HEK293 (cell line): ENCODE measurements at regions not wholly inside any gene's neighbourhood (a gene's known extent, or its start where the extent isn't known, plus 50 kb on each side); places are given as distances from the start of the nearest gene placed in this dataset.

Experiments used
- CTCF ChIA-PET: fragments of 350-600 bp; formaldehyde crosslinking; extraction: SDS; loops from one replicate; lab custom pipeline; 2021; ENCODE audit warnings: antibody characterized with exemption; lab: Yijun Ruan, JAX
- POLR2A ChIA-PET: fragments of 300-600 bp; formaldehyde crosslinking; extraction: SDS; loops from one replicate; lab custom pipeline; 2020; ENCODE audit warnings: antibody characterized with exemption, inconsistent platforms; lab: Yijun Ruan, JAX
- H3K27ac ChIP-seq: fragments of 200-500 bp; sonication (Bioruptor generic); 2 replicates; pipeline ENCODE4 v1.5.1; 2014; ENCODE audit warnings: low read depth, low read length, control low read depth, inconsistent platforms; ENCODE audit errors: extremely low read depth
- H3K36me3 ChIP-seq, 2 experiments: fragments of 200-500 bp in 1 of 2; sonication (Bioruptor generic) in 1 of 2; 1 replicate in 1 of 2; 2 replicates in 1 of 2; pipeline ENCODE4 v1.5.1; 2014 to 2017; ENCODE audit warnings: inconsistent platforms in 2 of 2, low read length in 2 of 2; ENCODE audit not compliant: control insufficient read depth in 2 of 2, insufficient read depth in 1 of 2
- H3K4me1 ChIP-seq: fragments of 200-500 bp; sonication (Bioruptor generic); 2 replicates; pipeline ENCODE4 v1.5.1; 2014; ENCODE audit warnings: mild to moderate bottlenecking, low read length, inconsistent platforms; ENCODE audit not compliant: control insufficient read depth, insufficient read depth
- H3K4me3 ChIP-seq: 2 replicates; pipeline ENCODE4 v1.5.1; 2011; ENCODE audit warnings: low read depth, mild to moderate bottlenecking, control low read depth, low read length, moderate library complexity
- H3K9me3 ChIP-seq: fragments of 200-500 bp; sonication (Bioruptor generic); 2 replicates; pipeline ENCODE4 v1.5.1; 2014; ENCODE audit warnings: low read depth, low read length, inconsistent platforms; ENCODE audit not compliant: control insufficient read depth, insufficient read depth
- KLF10 ChIP-seq: fragments of 450-650 bp; IDR thresholded peaks from 2 replicates; pipeline ENCODE4 v1.5.1; 2018; ENCODE audit warnings: missing biosample characterization, mild to moderate bottlenecking, missing genetic modification characterization
- OSR2 ChIP-seq: fragments of 450-650 bp; formaldehyde crosslinking; IDR thresholded peaks from 2 replicates; pipeline ENCODE4 v1.5.1; 2016; ENCODE audit warnings: missing biosample characterization, missing genetic modification characterization
- ZEB2 ChIP-seq: fragments of 450-650 bp; formaldehyde crosslinking; IDR thresholded peaks from 2 replicates; pipeline ENCODE4 v1.5.1; 2016; ENCODE audit warnings: missing biosample characterization, missing genetic modification characterization
- ZNF248 ChIP-seq: fragments of 450-650 bp; formaldehyde crosslinking; IDR thresholded peaks from 2 replicates; pipeline ENCODE4 v1.5.1; 2017; ENCODE audit warnings: missing biosample characterization, missing genetic modification characterization
- ZNF404 ChIP-seq: fragments of 450-650 bp; formaldehyde crosslinking; IDR thresholded peaks from 2 replicates; pipeline ENCODE4 v1.5.1; 2017; ENCODE audit warnings: missing biosample characterization, missing genetic modification characterization
- ZNF416 ChIP-seq: fragments of 450-650 bp; formaldehyde crosslinking; IDR thresholded peaks from 2 replicates; pipeline ENCODE4 v1.5.1; 2016; ENCODE audit warnings: missing biosample characterization, missing genetic modification characterization
- ZNF473 ChIP-seq: fragments of 450-650 bp; formaldehyde crosslinking; IDR thresholded peaks from 2 replicates; pipeline ENCODE4 v1.5.1; 2017; ENCODE audit warnings: missing biosample characterization, missing genetic modification characterization
- ZNF510 ChIP-seq: fragments of 450-650 bp; formaldehyde crosslinking; IDR thresholded peaks from 2 replicates; pipeline ENCODE4 v1.5.1; 2018; ENCODE audit warnings: mild to moderate bottlenecking, missing genetic modification characterization, missing biosample characterization; ENCODE audit not compliant: insufficient replicate concordance
- ZNF521 ChIP-seq: fragments of 450-650 bp; formaldehyde crosslinking; IDR thresholded peaks from 2 replicates; pipeline ENCODE4 v1.5.1; 2017; ENCODE audit warnings: missing biosample characterization, mild to moderate bottlenecking, missing genetic modification characterization
- ZNF629 ChIP-seq: fragments of 450-650 bp; formaldehyde crosslinking; IDR thresholded peaks from 2 replicates; pipeline ENCODE4 v1.5.1; 2017; ENCODE audit warnings: missing biosample characterization, missing genetic modification characterization
- ZNF707 ChIP-seq: fragments of 450-650 bp; formaldehyde crosslinking; IDR thresholded peaks from 2 replicates; pipeline ENCODE4 v1.5.1; 2016; ENCODE audit warnings: missing biosample characterization, missing genetic modification characterization
- ZNF76 ChIP-seq: fragments of 450-650 bp; formaldehyde crosslinking; IDR thresholded peaks from 2 replicates; pipeline ENCODE4; 2016; ENCODE audit warnings: low read depth, missing biosample characterization, missing genetic modification characterization, borderline replicate concordance
- TF ChIP-seq, protein P1 (sequence below): fragments of 450-650 bp; formaldehyde crosslinking; IDR thresholded peaks from 2 replicates; pipeline ENCODE4 v1.5.1; 2016; ENCODE audit warnings: missing biosample characterization, missing genetic modification characterization
- TF ChIP-seq, protein P2 (sequence below): sonication (generic); formaldehyde crosslinking; IDR thresholded peaks from 2 replicates; pipeline ENCODE4 v1.8.1; 2022; ENCODE audit warnings: mild to moderate bottlenecking, moderate library complexity, missing genetic modification reagents

DNA sequence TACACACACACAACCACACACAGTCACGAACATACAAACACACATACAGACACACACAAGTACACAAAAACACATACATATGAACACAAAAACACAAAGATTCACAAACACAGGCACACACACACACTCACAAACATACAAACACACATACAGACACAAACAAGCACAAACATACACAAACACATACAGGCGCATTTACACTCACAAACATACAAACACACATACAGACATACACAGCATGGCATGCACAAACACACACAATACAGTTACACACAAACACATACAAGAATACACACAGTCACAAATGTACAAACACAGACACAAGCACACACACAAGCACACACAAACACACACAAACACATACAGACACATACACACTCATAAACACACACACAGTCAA lies 247.9 kb downstream of the TENT4A start:
- ChIA-PET POLR2A (no interaction called here), CTCF (no interaction called here)

DNA sequence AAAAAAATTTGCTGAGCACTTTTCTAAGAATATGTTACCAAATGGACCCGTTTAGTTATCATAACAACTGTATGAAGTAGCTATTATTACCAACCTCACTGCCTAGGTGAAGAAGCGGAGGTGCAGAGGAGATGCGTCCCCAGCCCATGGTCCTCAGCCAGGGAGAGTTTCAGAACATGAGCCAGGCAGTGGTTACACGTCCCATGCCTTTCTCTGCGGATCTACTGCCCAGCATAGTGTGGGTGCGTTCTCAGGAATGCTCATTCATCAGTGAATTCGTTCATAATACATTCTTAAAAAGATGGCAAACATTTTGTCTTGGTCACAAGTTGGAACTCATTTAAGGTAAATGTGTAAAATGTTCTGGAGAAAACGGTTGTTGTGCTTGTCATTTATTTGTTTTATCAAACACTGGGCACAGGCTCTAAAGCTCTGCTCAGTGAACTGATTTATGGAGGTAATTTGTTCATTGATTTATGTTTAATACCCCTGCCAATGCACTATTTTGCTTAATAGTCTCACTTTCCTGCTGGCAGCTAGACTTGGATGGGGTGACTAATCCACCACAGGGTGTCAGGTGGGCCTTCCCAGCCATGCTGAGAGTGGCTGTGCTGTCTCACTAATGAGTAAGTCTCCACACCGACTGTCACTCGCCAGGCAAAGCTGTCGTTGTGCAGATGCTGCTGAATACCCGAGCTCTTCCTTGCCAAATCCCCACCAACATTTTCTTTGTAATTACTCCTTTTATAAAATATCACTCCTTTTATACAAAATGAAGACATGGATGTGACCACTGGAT lies 248.8 kb downstream of the TENT4A start:
- Histone ChIP-seq H3K27ac (no peak overlapping the region), H3K9me3 (no peaks in the 10 kb centered on the region), H3K4me3 (no peak overlapping the region), H3K4me1 (no peaks in the 10 kb centered on the region), H3K36me3 (no peaks in the 10 kb centered on the region)
- ChIA-PET POLR2A (no interaction called here), CTCF (no interaction called here)
- TF ChIP-seq KLF10 (tag by site-specific recombination), result no peak
- no peak for TF ChIP-seq ZEB2
- TF ChIP-seq ZNF521, result no peak

More for the DNA sequence above, 247.9 kb downstream of the TENT4A start:
- Histone ChIP-seq H3K4me3 (no peak overlapping the region), H3K4me1 (no peaks in the 10 kb centered on the region), H3K9me3 (no peaks in the 10 kb centered on the region), H3K36me3 (no peaks in the 10 kb centered on the region), H3K27ac (no peak overlapping the region)
- TF ChIP-seq ZNF416 (tag by site-specific recombination) (no peak), ZNF521 (peak; percentile 71; the same call in 1 of the 2 replicates), ZNF473 (peak; percentile 41; the same call in 1 of the 2 replicates), ZNF510 (no peak), ZNF76 (tag by site-specific recombination) (no peak), OSR2 (tag by site-specific recombination) (no peak)
- TF ChIP-seq, protein P1, sequence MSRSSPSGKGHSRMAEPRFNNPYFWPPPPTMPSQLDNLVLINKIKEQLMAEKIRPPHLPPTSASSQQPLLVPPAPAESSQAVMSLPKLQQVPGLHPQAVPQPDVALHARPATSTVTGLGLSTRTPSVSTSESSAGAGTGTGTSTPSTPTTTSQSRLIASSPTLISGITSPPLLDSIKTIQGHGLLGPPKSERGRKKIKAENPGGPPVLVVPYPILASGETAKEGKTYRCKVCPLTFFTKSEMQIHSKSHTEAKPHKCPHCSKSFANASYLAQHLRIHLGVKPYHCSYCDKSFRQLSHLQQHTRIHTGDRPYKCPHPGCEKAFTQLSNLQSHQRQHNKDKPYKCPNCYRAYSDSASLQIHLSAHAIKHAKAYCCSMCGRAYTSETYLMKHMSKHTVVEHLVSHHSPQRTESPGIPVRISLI, result no peak

DNA sequence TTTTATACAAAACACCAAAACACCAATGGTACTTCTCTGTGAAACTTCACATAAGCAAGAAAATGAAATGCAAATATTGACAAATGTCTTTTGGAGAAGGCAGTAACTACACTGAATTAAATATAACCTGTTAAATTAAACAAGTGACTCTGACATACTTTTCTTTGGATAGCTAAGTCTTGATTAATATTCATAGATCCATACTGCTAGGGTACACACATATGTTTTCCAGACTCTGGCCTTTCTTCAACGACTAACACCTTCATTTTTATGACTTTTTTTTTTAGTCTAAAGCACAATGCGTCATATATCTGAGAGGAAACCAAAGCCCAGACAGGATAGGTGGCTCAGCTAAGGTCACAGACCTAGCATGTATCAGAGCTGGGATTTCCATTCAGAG lies 263.7 kb downstream of the TENT4A start:
- H3K4me3 ChIP-seq, result no peak overlapping the region
- ChIA-PET POLR2A (no interaction called here), CTCF (interaction anchor here (0.6 kb wide), 2 partner anchors 152 to 212 kb away, joined by 3 to 4 read pairs; no protein-coding TSS in a partner anchor)
- H3K27ac ChIP-seq, result no peak overlapping the region
- no peaks in the 10 kb centered on the region for H3K4me1 ChIP-seq
- no peak for TF ChIP-seq ZNF629 (tag by site-specific recombination)
- no peak for TF ChIP-seq ZNF248 (tag by site-specific recombination)
- TF ChIP-seq, all 188 proteins: peak for 0
- Histone ChIP-seq H3K36me3 (no peaks in the 10 kb centered on the region), H3K9me3 (no peaks in the 10 kb centered on the region)

DNA sequence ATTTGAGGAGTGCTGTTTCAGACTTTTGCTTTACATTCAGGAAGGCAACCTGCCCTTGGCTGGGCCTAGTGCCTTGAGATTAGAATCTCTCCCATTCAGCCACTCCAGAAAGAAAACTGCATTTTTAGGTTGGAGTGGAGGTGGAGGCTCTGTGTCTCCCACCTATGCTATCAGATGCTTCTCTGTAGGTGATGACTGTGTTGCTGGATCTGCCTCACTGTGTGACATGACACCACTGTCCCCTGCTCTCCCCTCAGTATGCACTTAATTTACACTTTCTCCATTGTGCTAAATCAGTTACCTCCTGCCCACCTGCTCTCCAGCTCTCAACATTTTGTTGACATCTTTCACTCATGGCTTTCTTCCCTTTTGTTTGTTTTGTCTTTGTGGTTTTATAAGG lies 265.8 kb downstream of the TENT4A start:
- H3K9me3 ChIP-seq, result no peaks in the 10 kb centered on the region
- H3K27ac ChIP-seq, result no peak overlapping the region
- CTCF ChIA-PET, result no interaction called here
- no peaks in the 10 kb centered on the region for H3K4me1 ChIP-seq
- no peaks in the 10 kb centered on the region for H3K36me3 ChIP-seq
- POLR2A ChIA-PET, result no interaction called here
- TF ChIP-seq ZNF404 (tag by site-specific recombination) (no peak), ZNF707 (tag by site-specific recombination) (no peak)
- TF ChIP-seq, protein P2, sequence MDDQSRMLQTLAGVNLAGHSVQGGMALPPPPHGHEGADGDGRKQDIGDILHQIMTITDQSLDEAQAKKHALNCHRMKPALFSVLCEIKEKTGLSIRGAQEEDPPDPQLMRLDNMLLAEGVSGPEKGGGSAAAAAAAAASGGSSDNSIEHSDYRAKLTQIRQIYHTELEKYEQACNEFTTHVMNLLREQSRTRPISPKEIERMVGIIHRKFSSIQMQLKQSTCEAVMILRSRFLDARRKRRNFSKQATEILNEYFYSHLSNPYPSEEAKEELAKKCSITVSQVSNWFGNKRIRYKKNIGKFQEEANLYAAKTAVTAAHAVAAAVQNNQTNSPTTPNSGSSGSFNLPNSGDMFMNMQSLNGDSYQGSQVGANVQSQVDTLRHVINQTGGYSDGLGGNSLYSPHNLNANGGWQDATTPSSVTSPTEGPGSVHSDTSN, result no peak
- no peak overlapping the region for H3K4me3 ChIP-seq
